ENCODE measurements at regions not wholly inside any gene's neighbourhood (a gene's known extent, or its start where the extent isn't known, plus 50 kb on each side); places are given as distances from the start of the nearest gene placed in this dataset.

- Histone ChIP-seq H3K4me3 (ENCODE audit: low read length in 2 of 2) (no peak overlapping the region), H3K27me3 (ENCODE audit: control insufficient read depth in 2 of 2, insufficient read depth in 1 of 2, low read length in 1 of 2) (no peaks in the 10 kb centered on the region), H3K27ac (ENCODE audit: low read depth in 1 of 2, low read length in 1 of 2) (no peak overlapping the region), H3K4me1 (ENCODE audit: control insufficient read depth in 2 of 2, insufficient read depth in 2 of 2, low read length in 2 of 2) (no peaks in the 10 kb centered on the region), H3K9me3 (ENCODE audit: control insufficient read depth in 2 of 2, insufficient read depth in 1 of 2, low read length in 1 of 2) (no peaks in the 10 kb centered on the region), H3K36me3 (ENCODE audit: control insufficient read depth in 2 of 2, insufficient read depth in 2 of 2, low read length in 1 of 2) (no peaks in the 10 kb centered on the region)
- DNase-seq (ENCODE audit: low read depth in 6 of 9, low spot score in 9 of 9), result no peak
- WGBS, result 92% methylated on average over 1 of the region's 1 CpG
Observed at GRCh38 chr3:116871905-116872304, 162.3 kb downstream of the TUSC7 start.

GRCh38 chr3:116872688-116873087 is 163.1 kb downstream of the TUSC7 start:
- Histone ChIP-seq H3K27ac (ENCODE audit: low read depth in 1 of 2, low read length in 1 of 2) (no peak overlapping the region), H3K9me3 (ENCODE audit: control insufficient read depth in 2 of 2, insufficient read depth in 1 of 2, low read length in 1 of 2) (no peaks in the 10 kb centered on the region), H3K36me3 (ENCODE audit: control insufficient read depth in 2 of 2, insufficient read depth in 2 of 2, low read length in 1 of 2) (no peaks in the 10 kb centered on the region), H3K27me3 (ENCODE audit: control insufficient read depth in 2 of 2, insufficient read depth in 1 of 2, low read length in 1 of 2) (no peaks in the 10 kb centered on the region), H3K4me3 (ENCODE audit: low read length in 2 of 2) (no peak overlapping the region), H3K4me1 (ENCODE audit: control insufficient read depth in 2 of 2, insufficient read depth in 2 of 2, low read length in 2 of 2) (no peaks in the 10 kb centered on the region)
- DNase-seq (ENCODE audit: low read depth in 6 of 9, low spot score in 9 of 9), result no peak
- WGBS, result 89% methylated on average over 2 of the region's 2 CpGs

DNA sequence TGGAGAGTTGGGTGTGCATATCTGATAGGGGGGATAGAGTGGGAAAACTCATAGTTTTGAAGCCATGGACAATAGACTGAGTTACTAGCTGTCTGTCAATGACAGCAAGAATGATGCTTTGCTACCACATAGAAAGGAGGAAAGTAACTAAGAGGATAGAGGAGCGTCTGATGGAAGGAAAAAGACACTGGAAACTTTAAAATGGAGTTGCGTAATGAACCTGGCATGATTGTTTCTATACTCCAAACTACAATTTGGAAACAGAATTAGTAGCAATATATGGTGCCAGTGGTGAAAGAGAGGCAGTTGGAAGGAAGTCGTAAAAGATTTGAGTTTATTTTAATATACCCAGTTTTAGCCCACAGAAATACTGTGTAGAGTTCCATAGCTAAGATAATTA is 163.6 kb downstream of the TUSC7 start:
- Histone ChIP-seq H3K9me3 (ENCODE audit: control insufficient read depth in 2 of 2, insufficient read depth in 1 of 2, low read length in 1 of 2) (no peaks in the 10 kb centered on the region), H3K4me3 (ENCODE audit: low read length in 2 of 2) (no peak overlapping the region), H3K36me3 (ENCODE audit: control insufficient read depth in 2 of 2, insufficient read depth in 2 of 2, low read length in 1 of 2) (no peaks in the 10 kb centered on the region), H3K4me1 (ENCODE audit: control insufficient read depth in 2 of 2, insufficient read depth in 2 of 2, low read length in 2 of 2) (no peaks in the 10 kb centered on the region), H3K27me3 (ENCODE audit: control insufficient read depth in 2 of 2, insufficient read depth in 1 of 2, low read length in 1 of 2) (no peaks in the 10 kb centered on the region), H3K27ac (ENCODE audit: low read depth in 1 of 2, low read length in 1 of 2) (no peak overlapping the region)
- WGBS, result 91% methylated on average over 3 of the region's 3 CpGs
- no peak for DNase-seq (ENCODE audit: low read depth in 6 of 9, low spot score in 9 of 9)

- Histone ChIP-seq H3K9me3 (ENCODE audit: control insufficient read depth in 2 of 2, insufficient read depth in 1 of 2, low read length in 1 of 2) (no peaks in the 10 kb centered on the region), H3K4me3 (ENCODE audit: low read length in 2 of 2) (no peak overlapping the region), H3K4me1 (ENCODE audit: control insufficient read depth in 2 of 2, insufficient read depth in 2 of 2, low read length in 2 of 2) (no peaks in the 10 kb centered on the region), H3K27ac (ENCODE audit: low read depth in 1 of 2, low read length in 1 of 2) (no peak overlapping the region), H3K27me3 (ENCODE audit: control insufficient read depth in 2 of 2, insufficient read depth in 1 of 2, low read length in 1 of 2) (no peaks in the 10 kb centered on the region), H3K36me3 (ENCODE audit: control insufficient read depth in 2 of 2, insufficient read depth in 2 of 2, low read length in 1 of 2) (no peaks in the 10 kb centered on the region)
- WGBS, result 94% methylated on average over 3 of the region's 3 CpGs
- no peak for DNase-seq (ENCODE audit: low read depth in 6 of 9, low spot score in 9 of 9)
Observed at GRCh38 chr3:116877968-116878367, 168.4 kb downstream of the TUSC7 start.

DNA sequence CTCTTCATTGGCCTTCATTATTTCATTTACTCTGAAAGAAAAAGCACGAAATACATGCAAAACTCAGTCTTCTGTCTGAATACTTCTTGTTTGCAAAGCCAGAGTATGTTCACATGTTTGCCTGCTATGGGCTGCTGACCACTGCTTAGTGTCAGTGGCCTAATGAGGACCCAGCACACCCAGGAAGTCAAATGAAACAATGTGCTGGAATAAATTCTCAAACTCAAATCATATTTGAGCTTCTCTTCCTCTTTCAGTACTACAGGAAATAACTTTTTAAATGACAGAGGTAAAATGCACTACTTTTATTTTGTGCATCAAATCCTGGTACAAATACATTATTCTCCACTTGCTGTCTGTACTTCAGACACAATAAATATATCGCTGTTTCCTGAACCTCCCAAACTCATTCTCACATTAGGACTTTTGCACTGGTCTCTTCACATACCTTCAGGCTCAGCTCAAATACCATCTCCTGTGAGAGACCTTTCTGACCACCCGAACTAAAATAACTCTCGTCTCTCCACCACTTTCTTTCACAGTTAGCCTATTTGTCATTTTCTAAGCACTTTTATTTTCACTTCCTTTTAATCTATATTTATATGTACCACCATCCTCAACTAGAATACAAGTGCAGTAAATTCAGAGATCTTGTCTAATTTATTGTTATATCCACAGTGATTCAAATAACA is 176.8 kb downstream of the TUSC7 start:
- Histone ChIP-seq H3K27ac (ENCODE audit: low read depth in 1 of 2, low read length in 1 of 2) (no peak overlapping the region), H3K4me1 (ENCODE audit: control insufficient read depth in 2 of 2, insufficient read depth in 2 of 2, low read length in 2 of 2) (no peaks in the 10 kb centered on the region), H3K27me3 (ENCODE audit: control insufficient read depth in 2 of 2, insufficient read depth in 1 of 2, low read length in 1 of 2) (no peaks in the 10 kb centered on the region), H3K4me3 (ENCODE audit: low read length in 2 of 2) (no peak overlapping the region), H3K36me3 (ENCODE audit: control insufficient read depth in 2 of 2, insufficient read depth in 2 of 2, low read length in 1 of 2) (no peaks in the 10 kb centered on the region), H3K9me3 (ENCODE audit: control insufficient read depth in 2 of 2, insufficient read depth in 1 of 2, low read length in 1 of 2) (no peaks in the 10 kb centered on the region)
- DNase-seq (ENCODE audit: low read depth in 6 of 9, low spot score in 9 of 9), result no peak
- 67% methylated on average over 4 of the region's 4 CpGs for WGBS

DNA sequence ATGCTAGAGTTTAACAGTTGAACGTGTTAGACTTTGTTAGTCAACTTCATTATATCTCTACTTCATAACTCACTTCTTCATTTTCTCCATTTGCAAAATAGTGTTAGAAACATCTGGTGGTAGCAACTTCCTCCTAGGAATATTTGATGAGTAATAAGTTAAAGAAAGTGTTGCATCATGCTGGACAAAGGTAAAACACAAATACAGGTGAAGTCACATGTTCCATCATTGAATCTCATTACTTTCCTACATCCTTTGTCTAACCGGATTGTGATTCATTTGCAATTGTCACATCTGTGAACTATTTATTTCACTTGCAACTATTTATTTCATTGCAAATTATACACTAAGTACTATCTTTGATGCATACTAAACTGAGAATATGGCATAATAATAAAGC is 186.5 kb downstream of the TUSC7 start:
- H3K4me3 ChIP-seq (ENCODE audit: low read length in 2 of 2), result no peak overlapping the region
- no peak overlapping the region for H3K27ac ChIP-seq (ENCODE audit: low read depth in 1 of 2, low read length in 1 of 2)
- no peaks in the 10 kb centered on the region for H3K4me1 ChIP-seq (ENCODE audit: control insufficient read depth in 2 of 2, insufficient read depth in 2 of 2, low read length in 2 of 2)
- H3K36me3 ChIP-seq (ENCODE audit: control insufficient read depth in 2 of 2, insufficient read depth in 2 of 2, low read length in 1 of 2), result no peaks in the 10 kb centered on the region
- 89% methylated on average over 2 of the region's 2 CpGs for WGBS
- no peaks in the 10 kb centered on the region for H3K9me3 ChIP-seq (ENCODE audit: control insufficient read depth in 2 of 2, insufficient read depth in 1 of 2, low read length in 1 of 2)
- no peaks in the 10 kb centered on the region for H3K27me3 ChIP-seq (ENCODE audit: control insufficient read depth in 2 of 2, insufficient read depth in 1 of 2, low read length in 1 of 2)
- no peak for DNase-seq (ENCODE audit: low read depth in 6 of 9, low spot score in 9 of 9)

- 87% methylated on average over 3 of the region's 3 CpGs for WGBS
- H3K9me3 ChIP-seq (ENCODE audit: control insufficient read depth in 2 of 2, insufficient read depth in 1 of 2, low read length in 1 of 2), result no peaks in the 10 kb centered on the region
- DNase-seq (ENCODE audit: low read depth in 6 of 9, low spot score in 9 of 9), result no peak
- no peaks in the 10 kb centered on the region for H3K27me3 ChIP-seq (ENCODE audit: control insufficient read depth in 2 of 2, insufficient read depth in 1 of 2, low read length in 1 of 2)
- H3K27ac ChIP-seq (ENCODE audit: low read depth in 1 of 2, low read length in 1 of 2), result no peak overlapping the region
- H3K36me3 ChIP-seq (ENCODE audit: control insufficient read depth in 2 of 2, insufficient read depth in 2 of 2, low read length in 1 of 2), result no peaks in the 10 kb centered on the region
- H3K4me3 ChIP-seq (ENCODE audit: low read length in 2 of 2), result no peak overlapping the region
- no peaks in the 10 kb centered on the region for H3K4me1 ChIP-seq (ENCODE audit: control insufficient read depth in 2 of 2, insufficient read depth in 2 of 2, low read length in 2 of 2)
Observed at GRCh38 chr3:116897382-116897781, 187.8 kb downstream of the TUSC7 start.

DNA sequence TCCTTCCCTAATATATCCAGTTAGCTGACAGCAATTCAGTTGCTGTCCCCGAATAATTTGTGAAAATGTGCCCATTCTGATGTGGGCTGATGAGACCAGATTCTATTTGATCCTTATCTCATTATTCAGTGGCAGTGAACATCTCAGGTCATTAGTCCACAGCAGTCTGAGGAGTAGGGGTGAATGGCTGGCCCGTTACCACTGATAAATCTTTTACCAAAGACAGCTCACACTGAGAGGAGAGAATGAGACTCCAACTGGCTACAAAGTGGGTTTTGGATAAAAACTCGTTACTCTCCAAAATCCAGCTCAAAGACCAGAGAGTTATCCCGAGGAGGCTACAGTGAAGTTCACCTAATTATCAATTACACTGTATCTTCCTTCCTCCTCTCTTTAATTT is 189.7 kb downstream of the TUSC7 start:
- Histone ChIP-seq H3K27ac (ENCODE audit: low read depth in 1 of 2, low read length in 1 of 2) (no peak overlapping the region), H3K27me3 (ENCODE audit: control insufficient read depth in 2 of 2, insufficient read depth in 1 of 2, low read length in 1 of 2) (no peaks in the 10 kb centered on the region), H3K4me1 (ENCODE audit: control insufficient read depth in 2 of 2, insufficient read depth in 2 of 2, low read length in 2 of 2) (no peaks in the 10 kb centered on the region), H3K9me3 (ENCODE audit: control insufficient read depth in 2 of 2, insufficient read depth in 1 of 2, low read length in 1 of 2) (no peaks in the 10 kb centered on the region), H3K36me3 (ENCODE audit: control insufficient read depth in 2 of 2, insufficient read depth in 2 of 2, low read length in 1 of 2) (no peaks in the 10 kb centered on the region), H3K4me3 (ENCODE audit: low read length in 2 of 2) (no peak overlapping the region)
- DNase-seq (ENCODE audit: low read depth in 6 of 9, low spot score in 9 of 9), result no peak
- WGBS, result 80% methylated on average over 4 of the region's 4 CpGs

GRCh38 chr3:116905334-116905733 is 195.8 kb downstream of the TUSC7 start:
- no peak overlapping the region for H3K27ac ChIP-seq (ENCODE audit: low read depth in 1 of 2, low read length in 1 of 2)
- no peaks in the 10 kb centered on the region for H3K36me3 ChIP-seq (ENCODE audit: control insufficient read depth in 2 of 2, insufficient read depth in 2 of 2, low read length in 1 of 2)
- no peaks in the 10 kb centered on the region for H3K9me3 ChIP-seq (ENCODE audit: control insufficient read depth in 2 of 2, insufficient read depth in 1 of 2, low read length in 1 of 2)
- H3K4me3 ChIP-seq (ENCODE audit: low read length in 2 of 2), result no peak overlapping the region
- H3K27me3 ChIP-seq (ENCODE audit: control insufficient read depth in 2 of 2, insufficient read depth in 1 of 2, low read length in 1 of 2), result no peaks in the 10 kb centered on the region
- no peak for DNase-seq (ENCODE audit: low read depth in 6 of 9, low spot score in 9 of 9)
- no peaks in the 10 kb centered on the region for H3K4me1 ChIP-seq (ENCODE audit: control insufficient read depth in 2 of 2, insufficient read depth in 2 of 2, low read length in 2 of 2)
- 92% methylated on average over 3 of the region's 3 CpGs for WGBS

DNA sequence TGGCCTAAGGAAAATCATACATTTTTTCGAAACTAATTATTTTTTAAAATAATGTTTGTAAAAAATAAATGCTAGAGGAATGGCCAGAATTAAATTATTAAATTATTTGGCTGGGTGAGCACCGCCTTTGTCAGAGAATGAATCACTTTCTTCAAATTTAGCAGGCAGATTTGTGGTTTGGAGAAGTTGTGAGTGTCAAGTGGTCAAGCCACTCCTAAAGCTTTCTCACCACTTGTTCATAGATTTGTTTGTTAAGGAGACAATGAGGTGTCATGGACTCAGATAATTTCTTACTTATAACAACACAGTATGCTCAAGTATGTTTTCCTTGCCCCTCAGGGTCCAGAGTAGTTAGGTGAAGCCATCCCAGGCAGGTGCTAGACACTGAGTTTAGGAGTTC is 196.2 kb downstream of the TUSC7 start:
- no peaks in the 10 kb centered on the region for H3K27me3 ChIP-seq (ENCODE audit: control insufficient read depth in 2 of 2, insufficient read depth in 1 of 2, low read length in 1 of 2)
- no peak for DNase-seq (ENCODE audit: low read depth in 6 of 9, low spot score in 9 of 9)
- no peaks in the 10 kb centered on the region for H3K36me3 ChIP-seq (ENCODE audit: control insufficient read depth in 2 of 2, insufficient read depth in 2 of 2, low read length in 1 of 2)
- H3K27ac ChIP-seq (ENCODE audit: low read depth in 1 of 2, low read length in 1 of 2), result no peak overlapping the region
- no peaks in the 10 kb centered on the region for H3K4me1 ChIP-seq (ENCODE audit: control insufficient read depth in 2 of 2, insufficient read depth in 2 of 2, low read length in 2 of 2)
- no peak overlapping the region for H3K4me3 ChIP-seq (ENCODE audit: low read length in 2 of 2)
- WGBS, result 92% methylated on average over 2 of the region's 2 CpGs
- no peaks in the 10 kb centered on the region for H3K9me3 ChIP-seq (ENCODE audit: control insufficient read depth in 2 of 2, insufficient read depth in 1 of 2, low read length in 1 of 2)
